OCI-LY3 (cell line): ENCODE measurements at regions not wholly inside any gene's neighbourhood (a gene's known extent, or its start where the extent isn't known, plus 50 kb on each side); places are given as distances from the start of the nearest gene placed in this dataset.

Source experiments
- CTCF ChIP-seq: fragments of 200-600, 300-600 bp; sonication (generic); IDR thresholded peaks from 2 replicates; pipeline ENCODE4 v1.5.1; 2014; ENCODE audit warnings: antibody characterized with exemption, low read length, low read depth
- EZH2phosphoT487 ChIP-seq: fragments of 200-600 bp; shearing (Covaris generic); IDR thresholded peaks from 2 replicates; pipeline ENCODE4 v1.6.1; 2018; ENCODE audit warnings: antibody characterized with exemption, mixed run types, low read depth

DNA sequence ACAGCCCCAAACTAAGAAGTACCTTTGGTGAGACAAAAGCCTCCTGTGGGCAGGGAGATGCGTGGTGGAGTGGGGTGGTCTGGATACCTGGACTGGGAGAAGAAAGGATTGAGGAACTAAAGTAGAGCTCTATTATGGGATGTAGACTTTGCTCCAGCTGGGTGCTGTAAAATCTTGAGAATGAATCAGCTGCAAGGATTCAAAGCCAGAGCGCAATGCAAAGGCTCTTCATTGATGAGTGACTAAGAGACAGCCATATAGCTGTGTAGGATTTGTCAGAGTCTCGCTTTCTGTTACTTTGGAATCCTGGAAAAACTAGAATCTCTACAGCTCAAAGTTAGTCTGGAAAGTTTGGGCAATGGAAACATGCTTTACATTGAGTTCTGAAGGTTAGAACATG is 159.9 kb downstream of the TAF11L14 start:
- no peak for TF ChIP-seq CTCF
- TF ChIP-seq EZH2phosphoT487, result no peak
